Astrocyte of the cerebellum (primary cell): ENCODE measurements at regions not wholly inside any gene's neighbourhood (a gene's known extent, or its start where the extent isn't known, plus 50 kb on each side); places are given as distances from the start of the nearest gene placed in this dataset.
A peak's percentile ranks its signal among the peaks of the same experiment; 100 is the strongest.

Experiments
- DNase-seq: peaks from one replicate; pipeline ENCODE4 v3.0.0-alpha.2; 2011; ENCODE audit warnings: low read depth
- H3K4me3 ChIP-seq: 2 replicates; pipeline ENCODE4 v1.5.1; 2011; ENCODE audit warnings: mild to moderate bottlenecking, low read depth, low read length, moderate library complexity
- in situ Hi-C: cut with HindIII; loops from 2 replicates; pipeline ENCODE4 v1.10.0; 2017; ENCODE audit warnings: low sequenced_read_pairs
- TF ChIP-seq, protein P1 (sequence below): IDR thresholded peaks from 2 replicates; pipeline ENCODE4 v1.5.1; 2012; ENCODE audit warnings: low read length, low read depth, moderate library complexity, mild to moderate bottlenecking; ENCODE audit errors: missing control alignments

GRCh38 chr12:64931321-64931720 lies 106.9 kb downstream of the TBC1D30 start:
- in situ Hi-C loops = no loop called here
- TF ChIP-seq, protein P1, sequence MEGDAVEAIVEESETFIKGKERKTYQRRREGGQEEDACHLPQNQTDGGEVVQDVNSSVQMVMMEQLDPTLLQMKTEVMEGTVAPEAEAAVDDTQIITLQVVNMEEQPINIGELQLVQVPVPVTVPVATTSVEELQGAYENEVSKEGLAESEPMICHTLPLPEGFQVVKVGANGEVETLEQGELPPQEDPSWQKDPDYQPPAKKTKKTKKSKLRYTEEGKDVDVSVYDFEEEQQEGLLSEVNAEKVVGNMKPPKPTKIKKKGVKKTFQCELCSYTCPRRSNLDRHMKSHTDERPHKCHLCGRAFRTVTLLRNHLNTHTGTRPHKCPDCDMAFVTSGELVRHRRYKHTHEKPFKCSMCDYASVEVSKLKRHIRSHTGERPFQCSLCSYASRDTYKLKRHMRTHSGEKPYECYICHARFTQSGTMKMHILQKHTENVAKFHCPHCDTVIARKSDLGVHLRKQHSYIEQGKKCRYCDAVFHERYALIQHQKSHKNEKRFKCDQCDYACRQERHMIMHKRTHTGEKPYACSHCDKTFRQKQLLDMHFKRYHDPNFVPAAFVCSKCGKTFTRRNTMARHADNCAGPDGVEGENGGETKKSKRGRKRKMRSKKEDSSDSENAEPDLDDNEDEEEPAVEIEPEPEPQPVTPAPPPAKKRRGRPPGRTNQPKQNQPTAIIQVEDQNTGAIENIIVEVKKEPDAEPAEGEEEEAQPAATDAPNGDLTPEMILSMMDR = no peak
- no peak for DNase-seq
- no peak overlapping the region for H3K4me3 ChIP-seq

- no peak overlapping the region for H3K4me3 ChIP-seq
- DNase-seq = no peak
- in situ Hi-C loops = no loop called here
- TF ChIP-seq, protein P1 = no peak
These were observed 107.5 kb downstream of the TBC1D30 start for GRCh38 chr12:64931981-64932380.

- no peak for DNase-seq
- no peak overlapping the region for H3K4me3 ChIP-seq
- TF ChIP-seq, protein P1 = no peak
- in situ Hi-C loops = no loop called here
These were observed 109.3 kb downstream of the TBC1D30 start for GRCh38 chr12:64933791-64934190.

DNA sequence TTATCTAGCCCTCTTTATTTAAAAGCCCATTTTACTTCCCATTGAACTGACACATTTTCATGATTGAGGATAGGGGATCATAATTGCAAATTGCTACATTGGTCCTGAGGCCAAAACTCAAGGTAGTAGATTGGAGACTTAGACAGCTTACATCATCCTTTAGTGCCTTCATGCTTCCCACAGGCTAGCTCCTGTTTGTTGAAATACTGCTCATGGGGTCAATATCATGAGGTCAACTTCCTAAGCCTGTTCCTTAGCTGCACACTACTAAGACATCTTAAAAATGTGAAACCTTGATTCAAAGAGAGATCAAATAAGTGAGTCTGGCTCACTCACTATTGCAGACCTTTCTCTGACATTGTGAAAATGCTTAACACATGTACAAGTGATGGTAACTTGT lies 113.0 kb downstream of the TBC1D30 start:
- no peak overlapping the region for H3K4me3 ChIP-seq
- no peak for DNase-seq
- in situ Hi-C loops = no loop called here
- TF ChIP-seq, protein P1 = no peak

DNA sequence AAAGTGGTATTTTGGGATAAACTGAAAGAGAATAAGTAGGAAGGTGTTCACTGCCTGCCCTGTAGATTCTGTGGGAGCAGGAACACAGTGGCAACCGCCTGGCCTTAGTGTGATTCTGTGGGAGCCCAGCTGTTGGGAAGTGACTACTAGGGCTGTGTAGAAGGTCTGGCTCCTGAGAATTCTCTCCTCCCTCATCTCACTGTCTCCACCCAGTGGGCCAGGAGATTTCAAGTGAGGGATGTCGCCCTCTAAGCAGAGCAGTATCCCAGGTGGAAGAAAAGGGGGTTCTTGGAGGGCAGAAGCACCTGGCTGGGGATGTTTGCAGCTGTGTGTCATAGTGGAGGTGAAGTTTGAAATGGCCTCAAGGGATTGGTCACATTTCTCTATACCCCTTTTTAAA lies 113.7 kb downstream of the TBC1D30 start:
- TF ChIP-seq, protein P1 = no peak

GRCh38 chr12:64943686-64944085 lies 119.2 kb downstream of the TBC1D30 start:
- in situ Hi-C loops = no loop called here
- DNase-seq = peak; percentile 47
- TF ChIP-seq, protein P1 = no peak
- H3K4me3 ChIP-seq = no peak overlapping the region

More for the DNA sequence above, 113.7 kb downstream of the TBC1D30 start:
- in situ Hi-C loops = no loop called here
- no peak for DNase-seq
- no peak overlapping the region for H3K4me3 ChIP-seq

DNA sequence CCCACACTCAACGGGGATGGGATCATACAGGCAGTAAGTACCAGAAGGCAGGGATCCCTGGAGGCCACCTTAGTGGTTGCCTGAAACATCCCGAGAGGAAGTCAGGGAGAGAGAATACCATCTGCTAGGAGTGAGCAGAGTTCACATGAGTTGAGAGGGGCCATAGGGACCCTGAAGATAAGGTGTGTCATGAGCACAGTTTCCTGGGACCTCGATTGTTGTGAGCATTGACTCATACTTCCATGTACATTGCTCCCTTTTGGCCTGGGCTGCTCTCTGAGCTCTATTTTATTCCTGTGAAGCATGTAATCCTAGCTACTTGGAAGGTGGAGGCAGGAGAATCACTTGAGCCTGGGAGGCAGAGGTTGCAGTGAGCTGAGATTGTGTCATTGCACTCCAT lies 120.5 kb downstream of the TBC1D30 start:
- in situ Hi-C loops = no loop called here
- TF ChIP-seq, protein P1 = no peak
- DNase-seq = no peak
- H3K4me3 ChIP-seq = no peak overlapping the region
